GM12801 (cell line): ENCODE measurements at regions not wholly inside any gene's neighbourhood (a gene's known extent, or its start where the extent isn't known, plus 50 kb on each side); places are given as distances from the start of the nearest gene placed in this dataset.

ENCODE experiments used
- CTCF ChIP-seq: IDR thresholded peaks from one replicate; pipeline ENCODE4 v1.5.1; 2011; ENCODE audit warnings: control low read depth; ENCODE audit not compliant: insufficient read length; ENCODE audit errors: extremely low read depth

GRCh38 chr5:68475476-68475983 is 260.0 kb downstream of the PIK3R1 start:
- no peak for TF ChIP-seq CTCF

- no peak for TF ChIP-seq CTCF
These were observed 261.3 kb downstream of the PIK3R1 start for GRCh38 chr5:68476854-68477253.

- no peak for TF ChIP-seq CTCF
These were observed 262.9 kb downstream of the PIK3R1 start for GRCh38 chr5:68478301-68479095.

GRCh38 chr5:68479524-68479923 is 264.0 kb downstream of the PIK3R1 start:
- no peak for TF ChIP-seq CTCF

- TF ChIP-seq CTCF: no peak
These were observed 264.9 kb downstream of the PIK3R1 start for GRCh38 chr5:68480335-68480940.

- TF ChIP-seq CTCF: no peak
These were observed 266.6 kb downstream of the PIK3R1 start for GRCh38 chr5:68482199-68482598.

- no peak for TF ChIP-seq CTCF
These were observed 268.9 kb downstream of the PIK3R1 start for GRCh38 chr5:68484307-68485068.
